ENCODE measurements at regions not wholly inside any gene's neighbourhood (a gene's known extent, or its start where the extent isn't known, plus 50 kb on each side); places are given as distances from the start of the nearest gene placed in this dataset.

DNA sequence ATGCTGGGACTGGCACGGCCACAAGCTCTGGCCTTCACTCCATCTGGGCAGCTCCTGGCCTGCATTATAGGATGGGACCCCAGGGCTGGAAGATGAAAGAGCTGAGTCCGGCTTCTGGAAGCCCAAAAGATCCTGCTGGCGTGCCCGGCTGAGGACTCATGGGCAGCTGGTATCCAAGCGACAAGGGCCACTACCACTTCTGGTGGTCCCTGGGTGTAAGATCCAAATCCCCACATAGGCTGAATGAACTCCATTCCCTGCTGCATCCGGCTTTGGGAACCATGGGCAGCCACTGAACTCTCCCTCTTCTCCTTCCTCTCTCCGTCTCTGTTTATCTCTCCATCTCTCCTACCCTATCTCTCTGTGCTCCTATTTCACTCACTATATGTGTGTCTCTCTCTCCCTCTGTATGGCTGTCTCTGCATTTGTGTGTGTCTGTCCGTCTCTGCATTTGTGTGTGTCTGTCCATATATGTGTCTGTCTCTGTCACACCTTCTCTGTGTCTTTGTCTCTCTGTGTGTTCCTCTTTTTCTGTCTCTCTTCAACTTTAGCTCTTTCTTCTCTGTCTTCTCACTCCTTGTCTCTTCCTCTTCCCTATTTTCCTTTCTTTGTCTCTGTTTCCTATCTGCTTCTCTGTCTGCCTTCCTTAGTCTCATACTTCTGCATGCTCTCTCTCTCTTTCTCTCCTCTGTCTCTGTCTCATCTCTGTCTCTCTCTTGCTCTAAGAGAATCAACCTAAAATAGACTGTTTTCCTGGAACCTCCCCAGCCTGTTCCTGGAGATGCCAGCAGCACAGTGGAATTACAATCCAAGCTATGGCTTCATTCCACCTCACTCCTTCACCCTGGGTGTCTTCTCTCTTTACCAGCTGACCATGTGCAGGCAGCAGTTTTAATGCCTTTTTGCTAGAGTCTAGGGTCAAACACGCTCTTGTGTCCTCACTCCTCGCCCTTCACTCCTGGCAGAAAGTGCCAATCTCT, 60.4 kb upstream of the IRX6 start:
- 77 to 88% methylated on average over 10 of the region's 10 CpGs for WGBS, 2 experiments (ENCODE audit: insufficient coverage in 1 of 2, insufficient read length in 1 of 2)
- Histone ChIP-seq H3K4me3 (ENCODE audit: low read length) (no peak overlapping the region), H3K9me3 (ENCODE audit: control insufficient read depth, low read length) (no peaks in the 10 kb centered on the region), H3K36me3 (ENCODE audit: control insufficient read depth, insufficient read depth, low read length) (no peaks in the 10 kb centered on the region), H3K27me3 (ENCODE audit: control insufficient read depth, insufficient read depth, low read length, poor library complexity, severe bottlenecking) (peaks cover 39% of the 10 kb centered on the region), H3K9ac (ENCODE audit: extremely low read depth, low read length, poor library complexity, severe bottlenecking) (no peak overlapping the region), H3K27ac (ENCODE audit: low read depth, low read length) (no peak overlapping the region), H3K4me1 (ENCODE audit: control insufficient read depth, insufficient read depth, low read length) (peaks cover 2% of the 10 kb centered on the region)
- TF ChIP-seq, protein P1, sequence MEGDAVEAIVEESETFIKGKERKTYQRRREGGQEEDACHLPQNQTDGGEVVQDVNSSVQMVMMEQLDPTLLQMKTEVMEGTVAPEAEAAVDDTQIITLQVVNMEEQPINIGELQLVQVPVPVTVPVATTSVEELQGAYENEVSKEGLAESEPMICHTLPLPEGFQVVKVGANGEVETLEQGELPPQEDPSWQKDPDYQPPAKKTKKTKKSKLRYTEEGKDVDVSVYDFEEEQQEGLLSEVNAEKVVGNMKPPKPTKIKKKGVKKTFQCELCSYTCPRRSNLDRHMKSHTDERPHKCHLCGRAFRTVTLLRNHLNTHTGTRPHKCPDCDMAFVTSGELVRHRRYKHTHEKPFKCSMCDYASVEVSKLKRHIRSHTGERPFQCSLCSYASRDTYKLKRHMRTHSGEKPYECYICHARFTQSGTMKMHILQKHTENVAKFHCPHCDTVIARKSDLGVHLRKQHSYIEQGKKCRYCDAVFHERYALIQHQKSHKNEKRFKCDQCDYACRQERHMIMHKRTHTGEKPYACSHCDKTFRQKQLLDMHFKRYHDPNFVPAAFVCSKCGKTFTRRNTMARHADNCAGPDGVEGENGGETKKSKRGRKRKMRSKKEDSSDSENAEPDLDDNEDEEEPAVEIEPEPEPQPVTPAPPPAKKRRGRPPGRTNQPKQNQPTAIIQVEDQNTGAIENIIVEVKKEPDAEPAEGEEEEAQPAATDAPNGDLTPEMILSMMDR (conservative IDR thresholded peaks at IDR 0.05), result no peak
- peaks cover 20% of the 10 kb centered on the region for H3K27me3 Mint-ChIP-seq (ENCODE audit: insufficient read depth)
- DNase-seq, result no peak
- H3K36me3 Mint-ChIP-seq (ENCODE audit: low read depth), result no peaks in the 10 kb centered on the region
- H3K4me3 Mint-ChIP-seq, result no peak overlapping the region
- no peak overlapping the region for H3K27ac Mint-ChIP-seq
- H3K4me1 Mint-ChIP-seq, result peaks cover 8% of the 10 kb centered on the region
- H3K9me3 Mint-ChIP-seq, result no peaks in the 10 kb centered on the region

DNA sequence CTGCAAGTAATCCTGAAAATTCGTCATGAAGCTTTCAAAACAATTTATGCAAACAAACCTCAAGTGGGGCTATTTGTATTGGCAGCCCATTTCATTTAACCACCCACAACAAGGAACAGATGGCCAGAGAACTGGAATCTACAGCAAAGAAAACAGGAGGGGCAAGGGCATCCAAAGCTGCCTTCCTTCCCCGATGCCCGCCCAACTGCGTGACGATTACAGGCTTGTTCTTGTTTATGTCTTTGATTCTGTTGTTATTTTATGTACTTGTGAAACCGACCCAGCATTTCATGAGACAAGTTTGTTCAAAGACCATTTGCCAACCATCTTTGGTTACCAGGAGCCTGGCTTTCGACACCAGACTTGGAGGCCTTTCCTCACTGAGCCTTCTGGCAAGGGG, 59.1 kb upstream of the IRX6 start:
- WGBS, 2 experiments (ENCODE audit: insufficient coverage in 1 of 2, insufficient read length in 1 of 2), result 94 to 97% methylated on average over 3 to 7 of the region's 7 CpGs
- Mint-ChIP-seq H3K4me1 (peaks cover 9% of the 10 kb centered on the region), H3K9me3 (no peaks in the 10 kb centered on the region), H3K27ac (no peak overlapping the region), H3K27me3 (ENCODE audit: insufficient read depth) (peaks cover 31% of the 10 kb centered on the region), H3K36me3 (ENCODE audit: low read depth) (no peaks in the 10 kb centered on the region), H3K4me3 (no peak overlapping the region)
- peaks cover 2% of the 10 kb centered on the region for H3K4me1 ChIP-seq (ENCODE audit: control insufficient read depth, insufficient read depth, low read length)
- TF ChIP-seq, protein P1 (conservative IDR thresholded peaks at IDR 0.05), result no peak
- H3K9ac ChIP-seq (ENCODE audit: extremely low read depth, low read length, poor library complexity, severe bottlenecking), result no peak overlapping the region
- DNase-seq, result no peak
- no peaks in the 10 kb centered on the region for H3K36me3 ChIP-seq (ENCODE audit: control insufficient read depth, insufficient read depth, low read length)
- no peak overlapping the region for H3K27ac ChIP-seq (ENCODE audit: low read depth, low read length)
- no peak overlapping the region for H3K4me3 ChIP-seq (ENCODE audit: low read length)
- peaks cover 45% of the 10 kb centered on the region for H3K27me3 ChIP-seq (ENCODE audit: control insufficient read depth, insufficient read depth, low read length, poor library complexity, severe bottlenecking)
- no peaks in the 10 kb centered on the region for H3K9me3 ChIP-seq (ENCODE audit: control insufficient read depth, low read length)

DNA sequence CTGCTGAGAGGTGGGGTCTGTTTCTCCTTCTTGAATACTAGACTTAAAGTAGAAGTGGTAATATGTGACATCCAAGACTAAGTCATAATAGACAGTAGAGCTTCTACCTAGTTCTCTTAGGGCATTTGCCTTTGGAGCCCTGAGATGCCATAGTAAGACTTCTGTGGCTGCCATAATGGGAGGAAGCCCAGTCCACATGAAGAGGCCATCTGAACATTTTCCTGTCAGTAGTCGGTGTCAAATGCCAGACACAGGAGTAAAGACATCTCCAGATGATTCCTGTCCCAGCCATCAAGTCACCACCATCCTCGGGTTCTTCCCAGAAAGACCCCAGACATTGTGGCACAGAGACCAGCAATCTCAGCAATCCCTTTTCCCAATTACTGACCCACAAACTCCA, 58.1 kb upstream of the IRX6 start:
- Histone ChIP-seq H3K36me3 (ENCODE audit: control insufficient read depth, insufficient read depth, low read length) (no peaks in the 10 kb centered on the region), H3K27ac (ENCODE audit: low read depth, low read length) (no peak overlapping the region), H3K4me1 (ENCODE audit: control insufficient read depth, insufficient read depth, low read length) (peaks cover 2% of the 10 kb centered on the region), H3K9me3 (ENCODE audit: control insufficient read depth, low read length) (no peaks in the 10 kb centered on the region), H3K9ac (ENCODE audit: extremely low read depth, low read length, poor library complexity, severe bottlenecking) (no peak overlapping the region), H3K27me3 (ENCODE audit: control insufficient read depth, insufficient read depth, low read length, poor library complexity, severe bottlenecking) (peaks cover 46% of the 10 kb centered on the region), H3K4me3 (ENCODE audit: low read length) (no peak overlapping the region)
- Mint-ChIP-seq H3K36me3 (ENCODE audit: low read depth) (no peaks in the 10 kb centered on the region), H3K4me1 (peaks cover 9% of the 10 kb centered on the region), H3K27me3 (ENCODE audit: insufficient read depth) (peaks cover 30% of the 10 kb centered on the region), H3K4me3 (no peak overlapping the region), H3K9me3 (no peaks in the 10 kb centered on the region), H3K27ac (no peak overlapping the region)
- WGBS, 2 experiments (ENCODE audit: insufficient coverage in 1 of 2, insufficient read length in 1 of 2), result 93 to 100% methylated on average over 1 to 2 of the region's 2 CpGs
- TF ChIP-seq, protein P1 (conservative IDR thresholded peaks at IDR 0.05), result no peak
- no peak for DNase-seq
